Osteoblast (primary cell): ENCODE measurements at regions not wholly inside any gene's neighbourhood (a gene's known extent, or its start where the extent isn't known, plus 50 kb on each side); places are given as distances from the start of the nearest gene placed in this dataset.

ENCODE experiments used
- DNase-seq: peaks from one replicate; pipeline ENCODE4 v3.0.0; 2011; ENCODE audit warnings: low spot score, mixed read lengths; ENCODE audit not compliant: insufficient read length; ENCODE audit errors: missing footprints
- H2AFZ ChIP-seq: 2 replicates; pipeline ENCODE4 v1.6.0; 2011; ENCODE audit warnings: mild to moderate bottlenecking, low read length
- H3K27ac ChIP-seq: 2 replicates; pipeline ENCODE4 v1.5.1; 2011; ENCODE audit warnings: mild to moderate bottlenecking, low read depth, low read length, moderate library complexity
- H3K27me3 ChIP-seq: 2 replicates; pipeline ENCODE4 v1.6.0; 2012; ENCODE audit warnings: mild to moderate bottlenecking, control low read depth, inconsistent platforms, low read length, moderate library complexity; ENCODE audit not compliant: insufficient read depth
- H3K36me3 ChIP-seq: 2 replicates; pipeline ENCODE4 v1.5.1; 2011; ENCODE audit warnings: mild to moderate bottlenecking, low read length, control low read depth, moderate library complexity; ENCODE audit not compliant: insufficient read depth
- H3K4me1 ChIP-seq: 2 replicates; pipeline ENCODE4 v1.5.1; 2011; ENCODE audit warnings: mild to moderate bottlenecking, low read length, control low read depth, moderate library complexity; ENCODE audit not compliant: insufficient read depth
- H3K4me2 ChIP-seq: 2 replicates; pipeline ENCODE4 v1.6.0; 2011; ENCODE audit warnings: mild to moderate bottlenecking, low read length; ENCODE audit not compliant: insufficient read depth
- H3K4me3 ChIP-seq: fragments of 200-600 bp; sonication (generic); 3 replicates; pipeline ENCODE4 v1.5.1; 2012; ENCODE audit warnings: mild to moderate bottlenecking, low read length, inconsistent platforms; ENCODE audit not compliant: insufficient read depth
- H3K79me2 ChIP-seq: 2 replicates; pipeline ENCODE4 v1.6.0; 2012; ENCODE audit warnings: mild to moderate bottlenecking, low read length, control low read depth, inconsistent platforms; ENCODE audit not compliant: insufficient read depth
- H3K9me3 ChIP-seq: 2 replicates; pipeline ENCODE4 v1.5.1; 2011; ENCODE audit warnings: low read depth, low read length, control low read depth
- H4K20me1 ChIP-seq: 2 replicates; pipeline ENCODE4 v1.6.0; 2012; ENCODE audit warnings: mild to moderate bottlenecking, low read length, control low read depth; ENCODE audit not compliant: insufficient read depth
- TF ChIP-seq, protein P1 (sequence below): IDR thresholded peaks from 2 replicates; pipeline ENCODE4 v1.5.1; 2011; ENCODE audit warnings: mild to moderate bottlenecking, low read depth, low read length, moderate library complexity; ENCODE audit errors: extremely low read depth

DNA sequence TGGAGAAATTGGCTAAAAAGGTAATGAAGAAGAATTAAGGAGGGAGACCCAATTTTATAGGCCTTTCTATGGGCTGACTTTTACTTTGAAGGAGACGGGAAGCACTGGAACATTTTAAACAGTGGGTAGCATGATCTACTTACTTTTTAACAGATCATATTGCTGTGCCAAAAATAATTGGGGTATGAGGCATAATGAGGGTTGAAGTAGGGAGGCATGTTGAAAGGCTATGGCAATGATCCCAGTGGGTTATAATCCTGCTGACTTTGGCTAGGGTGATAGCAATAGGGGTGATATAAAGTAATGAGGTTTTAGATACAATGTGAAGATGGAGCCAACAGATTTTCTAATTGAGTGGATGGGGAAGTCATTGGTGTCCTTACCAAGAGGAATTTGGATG lies 73.2 kb downstream of the GPR37 start:
- Histone ChIP-seq H4K20me1 (no peaks in the 10 kb centered on the region), H3K36me3 (no peaks in the 10 kb centered on the region), H3K27me3 (no peaks in the 10 kb centered on the region), H3K4me3 (no peak overlapping the region), H3K79me2 (no peaks in the 10 kb centered on the region), H3K4me2 (no peak overlapping the region), H2AFZ (no peak overlapping the region), H3K9me3 (no peaks in the 10 kb centered on the region), H3K27ac (no peak overlapping the region), H3K4me1 (no peaks in the 10 kb centered on the region)
- TF ChIP-seq, protein P1, sequence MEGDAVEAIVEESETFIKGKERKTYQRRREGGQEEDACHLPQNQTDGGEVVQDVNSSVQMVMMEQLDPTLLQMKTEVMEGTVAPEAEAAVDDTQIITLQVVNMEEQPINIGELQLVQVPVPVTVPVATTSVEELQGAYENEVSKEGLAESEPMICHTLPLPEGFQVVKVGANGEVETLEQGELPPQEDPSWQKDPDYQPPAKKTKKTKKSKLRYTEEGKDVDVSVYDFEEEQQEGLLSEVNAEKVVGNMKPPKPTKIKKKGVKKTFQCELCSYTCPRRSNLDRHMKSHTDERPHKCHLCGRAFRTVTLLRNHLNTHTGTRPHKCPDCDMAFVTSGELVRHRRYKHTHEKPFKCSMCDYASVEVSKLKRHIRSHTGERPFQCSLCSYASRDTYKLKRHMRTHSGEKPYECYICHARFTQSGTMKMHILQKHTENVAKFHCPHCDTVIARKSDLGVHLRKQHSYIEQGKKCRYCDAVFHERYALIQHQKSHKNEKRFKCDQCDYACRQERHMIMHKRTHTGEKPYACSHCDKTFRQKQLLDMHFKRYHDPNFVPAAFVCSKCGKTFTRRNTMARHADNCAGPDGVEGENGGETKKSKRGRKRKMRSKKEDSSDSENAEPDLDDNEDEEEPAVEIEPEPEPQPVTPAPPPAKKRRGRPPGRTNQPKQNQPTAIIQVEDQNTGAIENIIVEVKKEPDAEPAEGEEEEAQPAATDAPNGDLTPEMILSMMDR, result no peak
- DNase-seq, result no peak

DNA sequence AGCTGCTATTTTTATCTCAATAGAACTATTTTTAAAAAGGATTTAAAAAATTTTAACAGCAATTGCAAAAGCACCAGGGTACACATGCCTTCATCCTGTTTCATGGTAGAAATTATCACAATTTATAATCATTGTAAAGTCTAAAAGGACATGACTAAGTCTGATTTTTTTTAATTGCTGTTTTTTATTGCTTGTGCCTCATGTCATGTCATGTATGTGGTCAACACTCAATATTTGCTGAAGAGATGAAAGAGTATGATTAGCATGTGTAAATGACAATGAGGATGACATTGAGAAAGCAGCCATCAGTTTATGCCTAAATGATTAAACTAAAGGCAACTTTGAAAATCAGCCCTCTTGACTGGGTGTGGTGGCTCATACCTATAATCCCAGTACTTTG lies 74.8 kb downstream of the GPR37 start:
- no peak overlapping the region for H2AFZ ChIP-seq
- no peaks in the 10 kb centered on the region for H3K79me2 ChIP-seq
- no peaks in the 10 kb centered on the region for H4K20me1 ChIP-seq
- H3K36me3 ChIP-seq, result no peaks in the 10 kb centered on the region
- no peak overlapping the region for H3K4me2 ChIP-seq
- no peaks in the 10 kb centered on the region for H3K4me1 ChIP-seq
- TF ChIP-seq, protein P1, result no peak
- peak; percentile 17 for DNase-seq
- H3K4me3 ChIP-seq, result no peak overlapping the region
- no peaks in the 10 kb centered on the region for H3K9me3 ChIP-seq
- no peak overlapping the region for H3K27ac ChIP-seq
- no peaks in the 10 kb centered on the region for H3K27me3 ChIP-seq

DNA sequence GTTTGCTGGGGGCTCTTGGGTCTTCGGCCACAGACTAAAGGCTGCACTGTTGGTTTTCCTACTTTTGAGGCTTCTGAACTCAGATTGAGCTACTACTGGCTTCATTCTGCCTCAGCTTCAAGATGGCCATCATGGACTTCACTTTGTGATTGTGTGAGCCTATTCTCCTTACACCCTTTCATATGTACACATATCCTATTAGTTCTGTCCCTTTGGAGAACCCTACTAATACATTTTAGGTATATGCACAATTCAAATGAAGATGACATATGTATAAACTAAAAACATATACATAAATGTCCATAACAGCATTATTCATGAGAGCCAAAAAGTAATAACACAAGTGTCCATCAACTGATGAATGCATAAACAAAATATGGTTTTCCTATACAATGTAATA lies 75.7 kb downstream of the GPR37 start:
- no peaks in the 10 kb centered on the region for H3K36me3 ChIP-seq
- TF ChIP-seq, protein P1, result no peak

DNA sequence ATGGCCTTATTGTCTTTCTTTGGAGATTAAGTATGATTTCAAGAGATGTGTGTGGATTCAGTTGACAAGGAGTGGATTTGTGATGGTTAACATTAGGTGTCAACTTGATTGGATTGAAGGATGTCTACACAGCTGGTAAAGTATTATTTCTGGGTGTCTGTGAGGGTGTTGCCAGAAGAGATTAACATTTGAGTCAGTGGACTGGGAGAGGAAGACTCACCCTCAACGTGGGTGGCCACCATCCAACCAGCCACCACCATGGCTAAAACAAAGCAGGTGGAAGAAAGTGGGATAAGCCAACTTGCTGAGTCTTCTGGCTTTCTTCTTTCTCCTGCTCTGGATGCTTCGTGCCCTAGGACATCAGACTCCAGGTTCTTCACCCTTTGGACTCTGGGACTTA lies 76.1 kb downstream of the GPR37 start:
- Histone ChIP-seq H3K9me3 (no peaks in the 10 kb centered on the region), H3K79me2 (no peaks in the 10 kb centered on the region), H4K20me1 (no peaks in the 10 kb centered on the region), H3K36me3 (no peaks in the 10 kb centered on the region), H3K27me3 (no peaks in the 10 kb centered on the region), H3K4me2 (no peak overlapping the region), H2AFZ (no peak overlapping the region), H3K27ac (no peak overlapping the region), H3K4me3 (no peak overlapping the region), H3K4me1 (no peaks in the 10 kb centered on the region)
- no peak for DNase-seq
- TF ChIP-seq, protein P1, result no peak

More for the DNA sequence above, 75.7 kb downstream of the GPR37 start:
- Histone ChIP-seq H2AFZ (no peak overlapping the region), H3K79me2 (no peaks in the 10 kb centered on the region), H3K4me2 (no peak overlapping the region), H3K9me3 (no peaks in the 10 kb centered on the region), H3K4me1 (no peaks in the 10 kb centered on the region), H4K20me1 (no peaks in the 10 kb centered on the region), H3K27me3 (no peaks in the 10 kb centered on the region), H3K4me3 (no peak overlapping the region), H3K27ac (no peak overlapping the region)
- no peak for DNase-seq
